Amniotic epithelial cell (primary cell): ENCODE measurements at regions not wholly inside any gene's neighbourhood (a gene's known extent, or its start where the extent isn't known, plus 50 kb on each side); places are given as distances from the start of the nearest gene placed in this dataset.

Experiments
- DNase-seq: peaks from one replicate; pipeline ENCODE4 v3.0.0-alpha.2; 2010; ENCODE audit warnings: low read depth

GRCh38 chr3:13209634-13209997 is 136.4 kb upstream of the IQSEC1 start:
- DNase-seq, result no peak

GRCh38 chr3:13208706-13209633 is 135.7 kb upstream of the IQSEC1 start:
- DNase-seq, result no peak

- DNase-seq, result no peak
These were observed 134.9 kb upstream of the IQSEC1 start for GRCh38 chr3:13207975-13208705.

- no peak for DNase-seq
These were observed 134.3 kb upstream of the IQSEC1 start for GRCh38 chr3:13207578-13207922.

- no peak for DNase-seq
These were observed 133.8 kb upstream of the IQSEC1 start for GRCh38 chr3:13206799-13207577.

DNA sequence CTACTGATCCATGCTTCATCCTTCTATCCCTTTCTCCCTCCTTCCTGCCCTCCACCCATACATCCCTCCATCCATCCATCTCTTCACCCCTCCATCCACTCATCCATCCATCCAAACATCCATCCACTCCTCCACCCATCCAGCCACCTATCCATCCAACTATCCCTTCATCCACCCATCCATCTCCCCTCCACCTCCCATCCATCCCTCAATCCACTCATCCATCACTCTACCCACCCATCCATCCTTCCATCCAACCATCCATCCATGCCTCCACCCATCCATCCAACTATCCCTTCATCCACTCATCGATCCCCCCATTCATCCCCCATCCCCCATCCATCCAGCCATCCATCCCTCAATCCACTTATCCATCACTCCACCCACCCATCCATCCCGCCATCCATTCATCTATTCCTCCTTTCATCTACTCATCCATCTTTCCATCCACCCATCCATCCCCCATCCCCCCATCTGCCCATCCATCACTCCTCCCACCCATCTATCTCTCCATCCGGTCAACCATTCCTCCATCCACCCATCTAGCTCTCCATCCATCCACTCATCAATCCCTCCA is 132.4 kb upstream of the IQSEC1 start:
- no peak for DNase-seq

DNA sequence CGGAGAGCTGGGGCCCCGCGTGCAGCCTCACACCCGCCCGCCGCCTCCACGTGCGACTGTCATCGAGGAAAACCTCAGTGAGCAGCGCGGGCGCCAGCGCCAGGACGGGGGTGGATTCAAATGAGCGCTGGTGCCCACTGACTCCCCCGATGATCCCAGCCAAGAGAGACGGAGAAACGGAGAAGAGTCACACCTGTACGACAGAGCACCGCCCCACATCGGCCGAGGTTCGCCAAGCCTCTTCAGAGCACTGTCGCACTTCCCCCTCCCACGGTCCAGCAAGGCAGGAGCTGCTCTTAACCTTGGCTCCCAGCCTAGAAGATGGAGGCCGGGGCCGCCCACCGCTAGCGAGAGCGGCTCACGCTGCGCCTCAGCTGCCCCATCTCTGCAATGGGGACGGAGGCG is 130.9 kb upstream of the IQSEC1 start:
- no peak for DNase-seq

- DNase-seq, result no peak
These were observed 130.4 kb upstream of the IQSEC1 start for GRCh38 chr3:13203398-13204176.

GRCh38 chr3:13202744-13203397 is 129.6 kb upstream of the IQSEC1 start:
- no peak for DNase-seq

- no peak for DNase-seq
These were observed 128.6 kb upstream of the IQSEC1 start for GRCh38 chr3:13201851-13202250.

DNA sequence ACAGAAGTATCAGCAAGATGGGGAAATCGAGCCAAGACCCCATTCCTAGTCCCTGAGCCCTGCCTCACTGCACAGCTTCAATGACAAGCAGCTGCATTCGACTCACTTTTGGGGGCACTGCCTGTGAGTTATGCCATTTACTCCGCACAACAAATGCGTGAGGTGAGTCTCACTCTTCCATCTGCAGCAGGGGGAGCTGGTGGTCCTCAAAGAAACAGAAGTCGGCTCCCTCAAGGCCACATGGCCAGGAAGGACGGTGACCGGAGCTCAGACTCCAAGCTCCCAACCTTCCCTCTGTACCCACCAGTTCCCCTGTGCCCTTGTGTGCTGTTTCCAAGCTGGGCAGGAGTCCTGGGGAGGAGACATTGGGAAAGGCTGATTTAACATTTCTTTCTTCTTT is 127.7 kb upstream of the IQSEC1 start:
- no peak for DNase-seq

GRCh38 chr3:13200465-13200864 is 127.2 kb upstream of the IQSEC1 start:
- no peak for DNase-seq

DNA sequence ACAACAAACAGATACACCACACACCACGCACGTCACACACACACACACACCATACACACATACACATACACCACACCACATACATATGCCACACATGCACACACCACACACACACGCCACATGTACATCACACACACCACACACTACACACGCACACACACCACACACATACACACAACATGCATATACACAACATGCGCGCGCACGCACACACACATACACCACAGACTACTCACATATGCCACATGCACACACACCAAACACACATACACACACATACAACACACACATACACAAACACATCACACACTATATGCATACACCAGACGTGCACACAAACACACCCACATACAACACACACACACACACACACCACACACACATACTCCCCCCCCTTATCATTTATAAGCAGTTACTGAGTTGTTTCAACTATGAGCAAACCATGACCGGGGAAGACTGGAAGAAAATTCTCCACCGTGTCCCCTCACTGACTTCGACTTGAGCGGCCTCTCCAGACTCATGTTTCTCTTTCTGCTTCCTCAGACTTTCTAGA is 126.7 kb upstream of the IQSEC1 start:
- DNase-seq, result no peak

GRCh38 chr3:13199006-13199776 is 126.0 kb upstream of the IQSEC1 start:
- DNase-seq, result no peak

GRCh38 chr3:13198264-13198879 is 125.1 kb upstream of the IQSEC1 start:
- DNase-seq, result no peak

DNA sequence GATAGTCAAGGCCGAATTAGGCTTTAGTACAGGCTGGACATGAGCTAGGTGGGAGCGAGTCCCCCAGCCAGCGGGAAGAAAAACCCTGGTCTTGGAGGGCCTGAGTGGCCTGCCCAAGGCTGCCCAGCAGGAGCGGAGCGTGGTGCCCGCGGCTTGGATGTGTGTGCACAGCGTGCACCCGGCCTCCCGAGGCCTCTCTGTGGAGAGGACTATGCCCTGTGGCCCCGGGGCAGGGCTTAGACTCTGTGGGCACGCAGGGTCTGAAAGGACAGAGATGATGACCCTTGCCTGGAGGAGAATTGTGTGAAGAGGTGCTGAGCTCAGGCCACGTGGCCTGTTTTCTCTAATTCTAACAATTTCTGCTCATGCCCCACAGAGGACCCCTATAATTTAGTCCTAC is 124.6 kb upstream of the IQSEC1 start:
- DNase-seq, result no peak

DNA sequence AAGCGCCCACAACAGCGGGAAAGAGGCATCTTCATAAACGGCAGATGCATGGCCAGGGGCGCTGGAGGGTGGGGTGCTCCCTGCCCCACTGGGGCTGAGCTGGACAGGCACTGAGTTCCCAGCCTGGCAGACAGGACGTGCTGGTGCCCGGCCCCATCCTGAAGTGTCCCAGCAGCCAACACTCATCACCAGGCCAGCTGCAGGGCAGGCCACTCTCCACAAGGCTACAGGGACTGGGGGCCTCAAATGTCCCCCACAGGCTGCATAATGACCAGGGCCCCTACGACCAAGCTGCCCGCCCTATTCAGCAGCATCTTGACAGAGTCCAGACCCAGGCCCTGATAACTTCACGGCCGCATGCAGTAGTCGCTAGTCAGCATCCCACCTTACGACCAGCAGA is 124.1 kb upstream of the IQSEC1 start:
- DNase-seq, result no peak

DNA sequence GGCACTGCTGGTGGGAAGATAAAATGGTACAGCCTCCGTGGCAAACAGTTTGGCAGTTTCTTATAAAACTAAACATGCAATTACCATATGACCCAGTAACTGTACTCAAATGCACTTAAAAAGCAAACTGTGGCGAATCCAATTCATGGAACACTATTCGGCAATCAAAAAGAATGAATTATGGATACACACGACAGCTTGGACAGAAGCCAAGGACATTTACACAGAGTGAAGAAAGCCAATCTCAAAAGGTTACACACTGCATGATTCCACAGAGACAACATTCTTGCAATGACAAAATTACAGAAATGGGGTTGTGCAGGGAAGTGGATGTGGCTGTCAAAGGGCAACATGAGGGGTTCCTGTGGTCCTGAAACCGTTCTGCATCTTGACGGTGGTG is 122.1 kb upstream of the IQSEC1 start:
- no peak for DNase-seq
